ENCODE measurements at regions not wholly inside any gene's neighbourhood (a gene's known extent, or its start where the extent isn't known, plus 50 kb on each side); places are given as distances from the start of the nearest gene placed in this dataset.

- TF ChIP-seq CTCF (IDR thresholded peaks at IDR 0.05; ENCODE audit: control insufficient read depth, extremely low read depth, insufficient read depth) = no peak
These were observed 255.5 kb downstream of the CTH start for GRCh38 chr1:70666381-70667140.

GRCh38 chr1:70667494-70668170 is 256.6 kb downstream of the CTH start:
- TF ChIP-seq CTCF (IDR thresholded peaks at IDR 0.05; ENCODE audit: control insufficient read depth, extremely low read depth, insufficient read depth) = no peak
- H3K4me3 ChIP-seq (ENCODE audit: low read depth, low read length) = no peak overlapping the region
- DNase-seq (ENCODE audit: low read depth) = no peak

More at GRCh38 chr1:70666381-70667140, 255.5 kb downstream of the CTH start:
- H3K4me3 ChIP-seq (ENCODE audit: low read depth, low read length) = no peak overlapping the region
- no peak for DNase-seq (ENCODE audit: low read depth)

GRCh38 chr1:70671006-70671405 is 259.9 kb downstream of the CTH start:
- DNase-seq (ENCODE audit: low read depth) = no peak
- no peak for TF ChIP-seq CTCF (IDR thresholded peaks at IDR 0.05; ENCODE audit: control insufficient read depth, extremely low read depth, insufficient read depth)
- H3K4me3 ChIP-seq (ENCODE audit: low read depth, low read length) = no peak overlapping the region

GRCh38 chr1:70672442-70672888 is 261.4 kb downstream of the CTH start:
- no peak for DNase-seq (ENCODE audit: low read depth)
- H3K4me3 ChIP-seq (ENCODE audit: low read depth, low read length) = no peak overlapping the region
- TF ChIP-seq CTCF (IDR thresholded peaks at IDR 0.05; ENCODE audit: control insufficient read depth, extremely low read depth, insufficient read depth) = no peak

GRCh38 chr1:70674941-70675685 is 264.0 kb downstream of the CTH start:
- TF ChIP-seq CTCF (IDR thresholded peaks at IDR 0.05; ENCODE audit: control insufficient read depth, extremely low read depth, insufficient read depth) = no peak
- H3K4me3 ChIP-seq (ENCODE audit: low read depth, low read length) = no peak overlapping the region
- DNase-seq (ENCODE audit: low read depth) = no peak

- no peak for DNase-seq (ENCODE audit: low read depth)
- TF ChIP-seq CTCF (IDR thresholded peaks at IDR 0.05; ENCODE audit: control insufficient read depth, extremely low read depth, insufficient read depth) = no peak
- H3K4me3 ChIP-seq (ENCODE audit: low read depth, low read length) = no peak overlapping the region
These were observed 264.7 kb downstream of the CTH start for GRCh38 chr1:70675737-70676156.
